DMS79 treated with DMSO at 0.1 percent for 48 hours (cell line): ENCODE measurements at regions not wholly inside any gene's neighbourhood (a gene's known extent, or its start where the extent isn't known, plus 50 kb on each side); places are given as distances from the start of the nearest gene placed in this dataset.

ENCODE experiments used
- DNase-seq: peaks from one replicate; lab custom pipeline; 2025; lab: John Stamatoyannopoulos, UW

DNA sequence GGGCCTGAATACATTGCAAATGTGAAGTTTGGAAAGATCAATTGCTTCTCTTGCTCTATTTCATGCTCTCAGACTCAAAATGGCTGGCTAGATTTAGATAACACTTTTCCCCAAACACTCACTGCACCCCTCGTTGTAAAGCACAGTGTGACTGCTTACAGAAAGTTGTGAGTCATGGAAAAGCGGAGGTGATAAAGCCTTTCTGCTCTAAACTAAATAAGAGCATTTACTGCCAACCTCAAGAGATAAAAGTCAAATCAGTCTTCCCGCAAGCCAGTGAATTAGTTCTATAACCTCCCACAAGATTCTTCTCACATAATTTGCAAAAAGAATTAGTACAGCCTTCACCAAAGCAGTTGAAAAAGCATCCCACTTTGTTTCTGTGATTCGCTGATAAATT, 168.7 kb downstream of the WT1 start:
- DNase-seq, result no peak

DNA sequence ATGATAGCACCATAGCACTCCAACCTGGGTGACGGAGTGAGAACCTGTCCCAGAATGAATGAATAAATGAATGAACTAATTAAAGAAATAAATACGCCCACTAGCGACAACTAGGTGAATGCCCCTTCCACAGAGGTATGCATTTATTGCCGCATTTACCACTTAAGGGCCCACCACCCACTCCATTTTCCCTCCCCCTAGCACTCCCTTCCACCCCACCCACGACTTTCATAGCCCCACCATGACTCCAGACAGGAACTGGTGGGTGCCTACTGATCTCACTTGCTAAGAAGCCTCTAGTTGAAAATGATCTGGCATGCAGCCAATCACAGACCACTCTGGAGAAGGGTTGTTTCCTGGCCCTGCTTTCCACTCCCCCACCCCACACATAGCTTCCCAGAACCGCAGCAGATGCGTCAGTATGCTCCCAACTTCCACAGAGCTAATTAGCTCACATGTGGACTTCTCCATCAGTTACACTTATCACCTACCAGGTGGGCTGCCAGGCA, 167.6 kb downstream of the WT1 start:
- DNase-seq, result no peak

DNA sequence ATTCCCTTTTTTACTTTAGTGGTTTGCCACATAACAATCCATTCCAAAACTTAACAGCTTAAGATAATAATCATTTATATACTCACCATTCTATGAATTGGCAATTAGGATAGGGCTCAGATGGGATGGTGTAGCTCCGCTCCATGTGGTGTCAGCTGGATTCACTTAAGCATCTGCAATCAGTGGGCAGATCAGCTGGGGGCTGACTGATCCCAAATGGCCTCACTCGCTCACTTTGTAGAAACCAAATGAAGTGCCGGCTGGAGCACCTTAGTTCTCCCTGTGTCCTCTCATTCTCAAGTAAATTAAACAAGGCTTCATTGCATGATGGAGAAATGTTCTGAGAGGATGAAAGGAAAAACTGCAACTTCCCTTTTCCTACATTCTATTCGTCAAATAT, 161.4 kb downstream of the WT1 start:
- DNase-seq, result no peak

DNA sequence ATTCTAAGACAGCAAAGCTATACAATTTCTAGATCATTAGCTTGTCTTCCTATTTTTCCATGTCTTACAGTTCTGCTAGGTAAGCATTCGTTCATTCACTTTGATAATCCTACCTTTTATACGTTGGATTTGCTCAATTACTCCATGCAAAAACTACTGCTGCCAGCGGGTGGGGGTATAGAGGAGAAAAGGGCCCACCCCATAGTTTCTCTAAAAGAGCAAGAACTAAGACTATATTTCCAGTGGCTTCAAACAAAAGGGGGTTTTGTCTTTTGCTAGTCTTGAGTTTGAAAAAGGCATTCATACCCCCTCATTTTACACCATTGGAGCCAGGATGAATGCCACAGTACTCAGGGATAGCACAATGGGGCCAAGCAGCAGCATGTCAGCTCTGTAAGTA, 155.7 kb downstream of the WT1 start:
- DNase-seq, result no peak

DNA sequence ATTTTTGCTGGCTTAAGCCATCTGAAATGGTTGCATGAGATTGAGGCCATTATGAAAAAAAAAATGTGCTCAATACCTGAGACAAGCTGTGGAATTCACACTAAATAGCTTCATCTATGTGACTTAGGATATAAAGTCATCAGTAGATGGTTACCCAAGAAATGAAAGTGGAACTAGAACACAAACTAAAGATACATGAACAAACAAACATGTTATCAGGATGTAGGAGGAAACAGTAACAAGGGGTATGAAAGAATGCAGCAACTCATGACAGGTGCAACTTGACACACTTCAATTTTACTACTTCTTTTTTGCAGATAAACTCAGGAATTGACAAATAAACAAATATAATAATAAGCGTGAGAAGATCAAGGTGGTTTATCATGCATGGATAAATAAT, 155.0 kb downstream of the WT1 start:
- DNase-seq, result no peak

DNA sequence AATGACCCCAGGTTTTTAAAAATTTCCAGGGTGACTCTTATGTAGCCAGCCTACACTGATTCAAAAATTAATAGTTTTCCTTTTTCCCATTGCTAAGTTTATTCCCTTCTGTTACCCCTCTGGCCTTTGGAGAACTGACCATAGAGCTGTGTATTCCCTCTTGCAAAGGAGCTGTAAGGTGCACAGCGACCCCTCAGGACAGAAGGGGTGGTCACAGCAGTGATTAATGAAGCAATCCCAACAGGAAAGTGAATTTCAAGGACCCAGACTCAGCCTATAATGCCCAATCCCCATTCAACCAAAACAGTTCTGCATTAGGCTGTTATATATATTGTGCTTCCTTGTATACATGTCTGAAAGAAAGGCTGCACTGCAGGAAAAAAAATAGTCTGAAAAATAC, 147.1 kb downstream of the WT1 start:
- no peak for DNase-seq

DNA sequence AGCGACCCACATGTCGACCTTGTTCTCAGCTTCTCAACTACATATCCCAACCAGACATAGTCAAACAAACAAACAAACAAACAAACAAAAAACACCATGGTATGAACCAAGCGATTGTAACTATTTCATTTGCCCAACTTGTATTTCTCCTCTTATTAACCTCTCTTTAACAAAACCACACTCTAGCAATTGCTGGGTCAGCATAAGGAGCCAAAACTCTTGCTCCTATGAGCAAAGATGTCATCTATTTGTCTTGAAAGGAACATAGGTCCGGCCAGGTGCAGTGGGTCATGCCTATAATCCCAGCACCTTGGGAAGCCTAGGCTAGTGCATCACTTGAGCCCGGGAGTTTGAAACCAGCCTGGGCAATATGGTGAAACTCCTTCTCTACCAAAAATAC, 145.6 kb downstream of the WT1 start:
- DNase-seq, result no peak

DNA sequence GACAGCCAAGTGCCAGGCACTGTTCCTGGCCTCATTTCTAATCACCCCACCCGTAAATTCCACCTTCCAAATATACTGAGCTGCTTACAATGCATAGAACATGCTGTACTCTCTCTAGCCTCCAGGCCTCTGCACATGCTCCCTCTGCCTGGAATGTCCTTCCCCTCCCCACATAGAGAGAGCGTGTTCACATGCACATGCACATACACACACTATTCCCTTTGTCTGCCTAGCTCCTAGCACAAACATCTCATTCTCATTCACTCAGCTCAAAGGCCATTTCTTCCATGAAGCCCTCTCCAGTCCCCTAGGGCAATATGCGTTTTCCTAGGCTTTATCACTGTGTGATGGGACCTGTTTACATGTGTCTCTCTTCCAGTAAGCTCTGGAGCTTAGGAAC, 144.6 kb downstream of the WT1 start:
- DNase-seq, result no peak

DNA sequence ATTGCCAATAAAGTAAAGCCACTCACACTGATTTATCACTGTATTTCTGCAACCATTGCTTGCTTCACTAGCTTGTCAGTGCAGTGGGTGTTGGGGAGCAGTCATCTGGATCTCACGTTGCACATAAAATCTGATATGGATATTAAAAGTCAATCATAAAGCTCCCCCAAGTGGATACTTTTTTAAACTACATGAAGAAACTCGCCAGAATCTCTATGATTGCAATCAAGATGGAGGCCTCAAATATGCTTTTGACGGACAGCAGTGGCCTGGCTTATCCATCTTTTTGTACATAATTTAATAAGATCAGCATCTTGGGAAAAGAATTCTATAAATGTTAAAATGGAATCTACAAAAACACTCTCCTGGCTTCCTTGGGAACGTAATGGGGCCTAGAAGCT, 137.7 kb downstream of the WT1 start:
- peak; percentile 11 for DNase-seq

DNA sequence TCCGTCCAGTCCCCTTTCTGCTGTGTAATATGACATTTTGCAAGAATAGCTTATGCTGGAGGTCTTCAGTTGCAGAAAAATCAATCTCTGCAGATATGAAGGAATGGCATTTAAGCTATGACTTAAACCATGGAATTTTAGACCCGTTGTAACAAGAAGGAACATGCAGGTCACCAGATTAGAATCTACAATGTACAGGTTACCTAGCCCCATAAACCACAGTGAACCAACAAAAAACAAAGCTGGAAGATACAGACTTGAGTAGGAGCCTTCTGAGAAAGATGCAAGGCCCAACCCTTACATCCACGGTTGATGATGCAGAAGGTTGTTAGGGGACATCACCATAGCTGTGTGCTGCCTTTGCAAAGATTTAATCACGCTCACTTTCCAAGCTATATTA, 132.5 kb downstream of the WT1 start:
- no peak for DNase-seq

DNA sequence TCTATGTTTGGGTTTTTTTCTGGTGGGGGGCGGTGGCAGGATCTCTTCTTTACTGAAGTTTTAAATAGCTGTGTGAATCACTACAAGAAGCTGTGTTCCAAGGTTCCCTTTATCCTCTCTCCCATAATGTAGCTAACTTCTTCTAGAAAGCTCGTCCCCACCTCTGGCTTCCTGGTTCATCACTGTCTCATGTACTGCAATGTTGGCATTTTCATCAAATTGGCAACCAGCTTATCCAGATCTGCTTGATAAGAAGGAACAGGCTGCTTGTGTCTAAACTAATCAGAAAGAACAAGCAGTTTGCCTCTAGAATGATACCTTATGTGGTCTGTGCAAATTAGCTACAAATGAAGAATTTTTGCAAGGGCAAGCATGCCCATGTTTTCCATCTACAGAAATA, 130.8 kb downstream of the WT1 start:
- DNase-seq, result no peak

DNA sequence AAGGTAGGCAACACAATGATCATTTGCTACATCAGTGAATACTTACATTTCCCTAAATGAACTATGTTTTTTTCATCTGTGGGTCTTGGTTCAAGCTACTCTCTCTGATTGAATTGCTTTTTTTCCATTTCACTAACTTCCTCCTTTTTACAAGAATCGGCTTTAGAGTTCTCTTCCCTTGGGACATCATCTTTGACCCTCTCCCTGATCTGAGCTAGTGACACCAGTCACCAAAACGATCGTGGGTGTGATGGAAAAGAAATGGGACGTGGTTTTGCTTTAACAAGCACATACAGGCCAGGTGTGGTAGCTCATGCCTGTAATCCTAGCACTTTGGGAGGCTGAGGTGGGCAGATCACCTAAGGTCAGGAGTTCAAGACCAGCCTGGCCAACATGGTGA, 129.9 kb downstream of the WT1 start:
- no peak for DNase-seq

DNA sequence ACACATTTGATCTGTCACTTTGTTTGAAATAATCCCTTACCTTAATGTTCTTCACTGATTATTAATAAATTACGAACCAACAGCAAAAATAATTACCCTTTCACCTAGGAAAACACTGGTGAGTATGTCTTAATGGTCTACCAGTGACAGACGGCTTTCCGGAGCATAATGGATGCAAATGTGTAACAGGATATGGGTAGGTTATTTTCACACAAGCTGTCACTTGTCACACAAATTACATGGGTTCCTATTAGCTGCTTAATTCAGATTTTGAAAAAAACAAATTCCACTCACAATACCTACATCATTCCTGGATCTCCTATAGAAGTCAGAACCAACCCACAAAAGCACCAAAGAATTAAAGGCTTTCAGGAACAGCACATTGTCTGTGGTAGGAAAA, 127.9 kb downstream of the WT1 start:
- no peak for DNase-seq

DNA sequence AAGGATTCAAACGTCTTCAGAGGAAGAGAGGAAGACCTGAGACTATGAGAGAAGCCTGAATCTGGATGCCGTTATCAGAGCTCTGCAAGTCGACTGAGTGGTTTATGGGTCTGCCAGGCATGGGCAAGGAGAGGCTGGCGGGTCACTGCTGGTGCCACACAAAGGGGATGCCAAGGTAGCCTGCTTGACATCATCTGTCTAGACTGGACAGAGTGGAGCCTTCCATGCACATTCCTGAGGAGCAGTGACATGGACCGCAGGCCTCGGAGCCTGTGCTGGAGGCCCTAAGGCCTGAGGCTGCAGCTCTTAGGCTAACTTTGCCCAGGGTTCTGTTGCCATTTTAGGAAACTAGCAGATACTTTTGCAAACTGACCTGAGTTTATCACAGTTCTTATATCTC, 127.4 kb downstream of the WT1 start:
- DNase-seq, result no peak

DNA sequence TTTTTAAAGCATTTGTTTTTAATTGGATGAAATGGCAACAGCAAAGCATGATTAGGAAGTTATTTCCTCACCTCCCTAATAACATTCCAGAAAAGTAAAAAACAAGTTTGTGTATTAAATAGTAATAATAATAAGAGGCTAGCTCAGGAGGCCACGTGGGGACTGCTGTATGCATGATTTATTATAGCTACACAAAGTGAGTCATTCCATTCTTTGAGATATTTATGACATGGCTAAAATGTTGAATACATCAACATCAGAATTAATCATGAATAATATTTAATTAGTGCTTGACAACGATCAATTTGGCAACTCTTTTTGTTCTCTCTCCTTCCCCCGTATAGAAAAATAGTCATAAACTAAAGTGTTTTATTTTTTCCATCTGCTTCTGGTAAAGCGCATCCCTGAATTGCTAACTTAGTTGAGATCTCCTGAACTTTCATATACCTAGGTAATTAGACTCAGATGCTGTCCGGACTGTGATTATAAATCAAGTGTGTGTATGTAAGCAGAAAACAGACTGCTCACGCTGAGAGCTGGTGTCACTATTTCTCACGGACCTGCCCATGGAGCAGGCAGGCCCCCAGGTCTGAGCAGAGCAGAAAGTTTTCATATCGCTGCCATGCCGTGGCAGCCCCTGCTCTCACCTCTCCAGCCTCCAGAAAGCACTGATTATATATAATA, 125.7 kb downstream of the WT1 start:
- DNase-seq, result no peak

DNA sequence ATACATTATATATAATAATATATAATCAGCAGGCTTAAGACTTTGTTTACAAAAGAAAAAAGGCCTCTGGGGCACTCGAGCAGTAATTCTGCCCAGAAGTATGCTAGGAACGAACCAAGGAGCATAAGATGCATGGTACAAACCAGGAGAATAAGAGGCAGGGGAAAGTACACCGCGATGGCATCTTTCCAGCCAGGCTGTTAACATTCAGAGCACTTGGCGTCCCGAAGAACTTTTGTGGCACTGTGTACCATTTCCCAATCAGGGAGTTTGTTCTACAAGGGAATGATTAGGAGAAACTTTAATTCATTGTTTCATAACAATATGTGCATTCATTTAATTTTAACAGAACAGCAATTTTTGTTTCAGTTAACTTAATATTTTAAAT, 125.1 kb downstream of the WT1 start:
- no peak for DNase-seq

DNA sequence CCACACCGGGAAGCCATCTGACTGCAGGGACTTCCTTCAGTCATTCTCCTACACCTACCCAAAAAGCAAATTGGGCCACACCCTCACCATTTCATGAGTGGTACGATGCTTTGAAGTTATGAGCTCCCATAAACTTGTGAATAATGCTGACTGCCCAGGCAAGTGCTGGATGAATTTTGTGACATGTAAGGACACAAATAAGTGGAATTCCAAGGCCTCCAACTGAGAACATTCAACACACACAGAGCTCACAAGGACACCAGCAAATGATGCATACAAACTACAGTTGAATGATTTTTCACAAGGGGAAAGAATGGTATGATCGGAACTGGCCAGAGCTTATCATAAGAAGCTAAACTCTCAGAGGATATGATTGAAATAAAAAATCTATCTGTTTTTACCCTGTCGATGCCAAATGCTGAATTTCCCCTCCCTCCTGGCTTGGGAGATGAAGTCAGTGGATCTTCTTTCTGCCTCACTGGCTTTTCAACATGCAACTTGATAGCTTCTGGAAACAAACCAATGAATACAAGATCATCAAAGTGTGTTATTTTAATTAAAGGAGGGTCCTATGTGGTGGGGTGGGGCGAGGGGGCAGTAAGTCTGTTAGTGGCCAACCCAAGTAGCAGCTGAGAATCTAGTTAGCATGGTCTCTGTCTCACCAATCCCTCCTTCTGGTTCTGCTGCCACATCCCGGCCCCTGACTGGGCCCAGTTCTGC, 123.8 kb downstream of the WT1 start:
- DNase-seq, result no peak

DNA sequence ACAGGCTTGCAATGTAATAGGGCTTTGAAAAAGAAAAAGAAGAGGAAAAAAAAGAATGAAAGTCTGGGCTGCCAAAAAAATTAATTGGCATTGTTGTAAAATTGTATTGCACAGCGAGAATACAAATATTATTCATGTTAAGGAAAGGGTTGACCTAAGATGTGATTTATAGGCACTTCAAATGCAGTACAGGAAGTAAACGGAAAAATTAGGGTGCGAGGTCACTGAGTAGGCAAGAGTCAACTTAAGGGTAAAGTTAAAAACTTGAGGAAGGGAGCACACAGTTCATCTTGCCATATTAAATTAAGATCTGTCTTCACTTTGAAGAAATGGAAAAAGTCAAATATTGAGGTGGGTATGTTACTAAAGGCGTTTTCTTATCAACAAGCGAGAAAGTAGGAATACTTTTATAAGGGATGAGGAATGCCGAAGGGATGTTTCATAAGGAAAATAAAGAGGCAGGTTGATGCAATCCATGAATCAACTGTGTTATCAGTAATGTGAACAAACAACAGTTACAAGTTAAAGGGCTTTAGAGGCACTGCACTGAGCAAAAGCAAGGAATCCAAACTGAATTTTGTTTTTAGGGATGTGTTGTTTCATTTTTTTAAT, 123.0 kb downstream of the WT1 start:
- DNase-seq, result no peak

DNA sequence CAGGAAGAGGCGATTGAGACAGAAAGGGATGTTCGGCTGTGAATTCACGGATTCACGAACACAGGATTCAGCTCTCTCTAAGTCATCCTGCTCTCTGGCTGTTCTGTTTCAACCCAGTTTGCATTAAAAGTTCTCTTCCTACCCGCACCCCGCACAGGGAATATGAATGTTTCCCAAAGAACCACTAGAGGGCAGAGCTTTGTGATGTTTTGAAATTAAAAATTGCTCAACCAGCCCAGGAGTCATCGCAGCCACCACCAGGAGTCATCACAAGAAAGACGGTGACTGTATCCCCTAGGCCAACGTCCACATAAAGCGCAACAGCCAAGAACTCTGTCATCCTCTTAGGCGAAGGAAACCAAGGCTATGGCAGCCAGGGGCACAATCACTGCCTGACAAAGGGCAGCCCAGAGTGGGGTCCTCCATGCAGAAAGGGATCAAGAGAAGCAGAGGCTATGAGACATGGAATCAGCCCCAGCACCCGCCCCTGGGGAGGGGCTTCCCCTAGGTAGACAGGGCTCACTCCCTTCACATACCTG, 122.4 kb downstream of the WT1 start:
- DNase-seq, result no peak

DNA sequence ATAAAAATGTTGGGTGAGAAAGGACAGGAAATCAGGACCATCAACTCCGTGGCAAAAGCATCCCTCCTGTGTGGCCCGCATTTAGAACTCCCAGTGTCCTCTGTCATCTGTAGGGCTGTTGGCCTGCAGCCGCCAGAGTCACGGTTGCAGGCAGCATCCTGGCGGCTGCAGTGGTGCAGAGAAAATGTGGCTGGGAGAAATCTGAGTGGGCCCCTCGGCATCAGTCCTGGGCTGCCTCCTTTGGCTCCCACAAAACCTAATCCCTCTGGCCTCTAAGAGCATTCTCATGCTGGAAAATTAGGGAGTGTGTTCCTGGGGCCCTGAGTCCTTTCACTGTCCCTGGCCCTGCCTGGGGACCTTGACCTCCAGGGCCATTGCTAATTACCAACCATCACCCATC, 121.9 kb downstream of the WT1 start:
- no peak for DNase-seq

DNA sequence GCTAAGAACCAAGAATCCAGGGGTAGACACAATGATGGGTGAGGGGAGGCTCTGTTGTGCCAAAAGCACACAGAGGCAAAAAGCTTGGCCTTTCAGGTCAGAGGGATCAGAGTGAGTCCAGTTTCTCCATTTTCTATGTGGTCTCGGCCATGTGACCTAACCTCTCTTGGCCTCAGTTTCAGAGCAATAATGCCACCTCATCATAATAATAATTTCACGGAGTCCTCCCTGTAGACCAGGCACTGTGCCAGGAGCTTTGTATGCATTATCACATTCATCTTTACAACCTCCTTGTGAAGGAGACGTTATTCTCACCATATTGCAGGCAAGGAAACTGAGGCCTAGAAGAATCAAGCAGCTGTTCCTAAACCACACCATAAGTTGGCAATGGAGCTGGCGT, 120.2 kb downstream of the WT1 start:
- no peak for DNase-seq

DNA sequence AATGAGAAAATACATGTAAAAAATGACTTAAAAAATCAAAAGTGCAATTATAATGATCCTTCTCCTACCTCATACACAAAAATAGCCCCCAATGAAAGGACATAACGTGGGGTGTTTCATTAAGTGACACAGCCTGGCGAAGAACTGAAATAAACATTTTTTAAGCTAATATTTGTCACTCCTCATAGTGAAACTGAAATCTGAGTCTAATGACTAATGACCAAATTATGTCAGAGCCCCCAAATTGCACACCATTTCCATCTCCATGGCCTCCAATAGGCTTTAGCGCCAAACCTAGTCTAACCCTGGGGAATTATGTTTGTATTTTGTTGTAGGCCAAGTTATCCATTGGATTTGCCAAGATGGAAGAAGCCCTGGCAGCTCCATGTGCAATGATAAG, 119.1 kb downstream of the WT1 start:
- no peak for DNase-seq
